Gastrocnemius medialis (tissue), 4 donors: ENCODE measurements at regions not wholly inside any gene's neighbourhood (a gene's known extent, or its start where the extent isn't known, plus 50 kb on each side); places are given as distances from the start of the nearest gene placed in this dataset.

Source experiments
- POLR2A ChIP-seq, 2 donors: fragments of 450-650 bp; IDR thresholded peaks; one replicate each; pipeline ENCODE4 v1.6.1; 2017; ENCODE audit warnings: antibody characterized with exemption in 2 of 2, mild to moderate bottlenecking in 2 of 2, moderate library complexity in 2 of 2
- TF ChIP-seq, protein P1 (sequence below), 5 experiments: fragments of 450-650 bp in 3 of 5; fragments of 200-600 bp in 2 of 5; sonication (generic) in 2 of 5; IDR thresholded peaks in 4 of 5; conservative IDR thresholded peaks in 1 of 5; 1 replicate in 4 of 5; 2 replicates in 1 of 5; pipeline ENCODE4 v1.5.1; 2016 to 2019; ENCODE audit warnings: antibody characterized with exemption in 5 of 5, mild to moderate bottlenecking in 3 of 5, moderate library complexity in 3 of 5

GRCh38 chr1:234934611-234935033 is 194.0 kb downstream of the TOMM20 start:
- no peak for TF ChIP-seq POLR2A (IDR thresholded peaks at IDR 0.05)
- TF ChIP-seq, protein P1, sequence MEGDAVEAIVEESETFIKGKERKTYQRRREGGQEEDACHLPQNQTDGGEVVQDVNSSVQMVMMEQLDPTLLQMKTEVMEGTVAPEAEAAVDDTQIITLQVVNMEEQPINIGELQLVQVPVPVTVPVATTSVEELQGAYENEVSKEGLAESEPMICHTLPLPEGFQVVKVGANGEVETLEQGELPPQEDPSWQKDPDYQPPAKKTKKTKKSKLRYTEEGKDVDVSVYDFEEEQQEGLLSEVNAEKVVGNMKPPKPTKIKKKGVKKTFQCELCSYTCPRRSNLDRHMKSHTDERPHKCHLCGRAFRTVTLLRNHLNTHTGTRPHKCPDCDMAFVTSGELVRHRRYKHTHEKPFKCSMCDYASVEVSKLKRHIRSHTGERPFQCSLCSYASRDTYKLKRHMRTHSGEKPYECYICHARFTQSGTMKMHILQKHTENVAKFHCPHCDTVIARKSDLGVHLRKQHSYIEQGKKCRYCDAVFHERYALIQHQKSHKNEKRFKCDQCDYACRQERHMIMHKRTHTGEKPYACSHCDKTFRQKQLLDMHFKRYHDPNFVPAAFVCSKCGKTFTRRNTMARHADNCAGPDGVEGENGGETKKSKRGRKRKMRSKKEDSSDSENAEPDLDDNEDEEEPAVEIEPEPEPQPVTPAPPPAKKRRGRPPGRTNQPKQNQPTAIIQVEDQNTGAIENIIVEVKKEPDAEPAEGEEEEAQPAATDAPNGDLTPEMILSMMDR (IDR thresholded peaks at IDR 0.05 in 4 of 5, conservative IDR thresholded peaks at IDR 0.05 in 1 of 5): no peak
